Inflammatory macrophage treated with lipopolysaccharide for 4 hours (primary cell): ENCODE measurements at regions not wholly inside any gene's neighbourhood (a gene's known extent, or its start where the extent isn't known, plus 50 kb on each side); places are given as distances from the start of the nearest gene placed in this dataset.
"Not testable (repeated sequence)": the region's sequence is repeated elsewhere in the genome, so short reads cannot be mapped to it uniquely, and the experiment has no call there.

Source experiments
- DNase-seq: peaks from one replicate; pipeline ENCODE4 v3.0.0-alpha.2; 2020

DNA sequence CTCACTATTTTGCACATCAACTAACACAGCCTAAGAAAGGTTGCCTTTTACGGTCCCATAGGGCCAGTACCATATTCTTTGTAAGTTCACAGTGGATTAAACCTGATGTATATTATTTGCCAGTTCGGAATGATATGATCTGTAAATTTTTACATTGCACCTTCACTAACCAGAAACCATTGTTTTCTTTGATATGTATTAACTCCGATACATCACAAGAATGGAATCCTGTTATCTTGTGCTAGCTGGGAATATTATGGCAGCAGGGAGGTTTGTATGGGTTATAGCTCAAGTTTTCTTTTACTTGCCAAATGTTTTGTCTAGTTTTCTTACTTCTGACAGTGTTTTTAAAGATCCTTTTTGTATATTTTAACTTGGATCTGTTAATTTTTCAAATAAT is 51.4 kb upstream of the S1PR1 start:
- DNase-seq, result no peak

DNA sequence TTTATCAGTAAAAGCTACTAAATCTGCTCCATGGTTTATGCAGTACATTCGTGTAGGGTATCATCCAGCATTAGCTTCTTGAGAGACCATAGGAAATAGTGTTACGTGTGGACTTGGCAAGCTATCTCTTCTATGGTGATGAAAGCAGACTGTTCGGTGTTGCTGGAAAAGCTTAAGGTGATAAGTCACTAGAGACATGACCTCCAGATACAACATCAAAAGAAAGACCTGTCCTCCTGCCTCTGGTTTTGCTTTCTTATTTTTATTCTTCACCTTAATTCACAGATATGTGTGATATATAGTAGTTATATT is 53.5 kb upstream of the S1PR1 start:
- DNase-seq, result no peak

DNA sequence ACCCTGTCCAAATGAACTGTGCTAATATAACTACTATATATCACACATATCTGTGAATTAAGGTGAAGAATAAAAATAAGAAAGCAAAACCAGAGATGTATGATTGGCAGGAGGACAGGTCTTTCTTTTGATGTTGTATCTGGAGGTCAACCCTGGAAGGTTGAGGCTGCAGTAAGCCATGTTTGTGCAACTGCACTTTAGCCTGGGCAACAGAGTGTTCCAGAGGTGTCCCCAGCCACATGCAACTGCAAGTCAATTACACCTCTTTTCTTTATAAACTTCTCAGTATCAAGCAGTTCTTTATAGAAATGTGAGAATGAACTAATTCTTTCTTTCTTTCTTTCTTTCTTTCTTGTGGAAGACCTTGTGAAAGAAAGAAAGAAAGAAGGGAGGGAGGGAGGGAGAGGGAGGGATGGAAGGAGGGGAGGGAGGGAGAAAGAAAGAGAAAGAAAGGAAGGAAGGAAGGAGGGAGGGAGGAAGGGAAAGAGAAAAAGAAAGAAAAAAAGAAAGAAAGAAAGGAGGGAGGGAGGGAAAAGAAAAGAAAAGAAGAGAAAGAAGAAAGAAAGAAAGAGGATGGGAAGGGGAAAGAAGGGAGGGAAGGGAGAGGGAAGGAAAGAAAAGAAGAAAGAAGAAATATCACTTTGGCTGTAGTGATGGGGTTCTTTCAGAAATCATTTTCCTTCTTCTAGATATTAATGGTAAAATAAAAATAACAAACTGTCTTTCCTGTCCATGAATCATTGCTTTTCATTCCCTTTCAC is 54.0 kb upstream of the S1PR1 start:
- no peak for DNase-seq

DNA sequence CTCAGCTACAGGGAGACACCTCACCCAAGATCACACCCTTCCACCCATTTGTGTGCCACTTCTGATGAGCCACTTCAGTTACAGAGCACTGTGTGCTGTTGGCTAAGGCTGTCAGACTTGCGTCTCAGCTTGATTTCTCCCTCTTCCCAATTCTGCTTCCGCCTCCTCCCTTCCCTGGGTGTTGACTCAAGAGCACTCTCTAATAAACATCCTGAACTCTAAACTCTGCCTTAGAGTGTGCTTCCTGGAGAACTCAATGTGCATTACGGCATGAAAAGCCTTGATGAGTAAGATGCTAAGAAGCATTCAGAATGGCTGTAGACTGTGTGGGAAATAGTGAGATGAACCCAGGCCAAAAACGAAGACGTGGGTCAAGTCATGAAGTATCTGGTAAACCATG is 54.9 kb upstream of the S1PR1 start:
- DNase-seq, result peak; percentile 70

DNA sequence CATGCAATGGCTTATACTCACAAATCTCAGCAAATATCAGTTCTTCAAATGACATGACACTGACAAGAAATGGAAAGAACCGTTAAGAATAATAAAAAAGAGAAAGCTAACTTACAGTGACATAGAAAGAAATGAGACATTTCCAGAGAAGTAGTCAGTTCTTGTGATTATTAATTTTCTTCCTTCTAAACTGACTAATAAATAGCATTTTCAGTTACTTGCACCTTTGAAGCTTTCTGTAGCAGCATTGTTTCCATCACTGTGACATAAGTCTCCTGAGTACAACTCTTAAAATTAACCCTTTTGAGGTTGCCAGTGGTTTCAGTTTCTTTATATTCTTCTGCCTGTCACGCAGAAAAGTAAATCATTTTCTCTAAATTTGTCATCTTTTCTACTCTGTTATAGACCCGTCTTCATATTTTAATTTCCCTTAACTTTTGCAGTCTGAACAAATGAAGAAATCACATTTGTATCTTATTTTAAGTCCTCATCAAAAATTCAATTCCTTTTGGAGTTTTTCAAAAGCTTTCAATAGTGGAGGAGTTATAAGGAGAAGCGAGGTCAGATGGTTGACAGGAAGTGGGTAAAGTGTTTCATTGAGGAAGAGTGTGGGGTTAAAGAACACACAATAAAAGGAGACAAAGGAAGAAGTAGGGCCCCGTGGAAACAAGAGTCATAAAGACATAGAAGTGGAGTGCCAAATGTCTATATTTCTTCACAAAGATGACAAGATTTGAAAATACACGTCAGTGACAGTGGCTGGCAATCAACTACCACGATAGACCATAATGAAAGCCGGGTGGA is 57.9 kb upstream of the S1PR1 start:
- peak; percentile 49 for DNase-seq

DNA sequence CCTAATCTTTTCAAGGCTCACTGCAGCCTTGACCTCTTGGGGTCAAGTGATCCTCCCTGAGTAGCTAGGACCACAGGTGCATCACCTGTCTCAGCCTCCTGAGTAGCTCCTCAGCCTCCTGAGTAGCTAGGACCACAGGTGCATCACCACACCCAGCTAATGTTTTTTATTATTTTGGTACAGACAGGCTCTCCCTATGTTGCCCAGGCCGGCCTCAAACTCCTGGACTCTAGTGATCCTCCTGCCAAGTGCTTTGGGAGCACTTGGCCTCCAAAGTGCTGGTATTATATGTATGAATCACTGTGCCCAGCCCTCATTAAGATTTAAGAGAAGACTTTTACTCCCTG is 58.5 kb upstream of the S1PR1 start:
- no peak for DNase-seq

DNA sequence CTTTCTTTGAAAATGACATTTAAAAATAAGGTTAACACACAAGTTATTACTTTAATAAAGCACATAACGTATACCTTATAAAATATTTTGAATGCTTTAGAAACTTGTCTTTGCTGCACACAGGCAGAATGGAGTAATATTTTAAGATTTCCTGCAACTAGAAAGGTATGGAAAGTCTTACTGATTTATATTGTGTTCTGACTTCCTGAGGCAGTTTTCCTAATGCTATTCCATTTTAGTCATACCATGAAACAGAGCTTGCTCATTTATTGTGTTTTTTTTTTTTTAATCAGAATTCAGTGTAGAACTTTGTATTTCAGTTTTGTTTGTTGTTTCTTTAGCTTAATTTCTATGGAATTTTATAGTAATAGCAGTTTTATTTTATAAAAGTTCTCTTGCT is 60.9 kb upstream of the S1PR1 start:
- no peak for DNase-seq

DNA sequence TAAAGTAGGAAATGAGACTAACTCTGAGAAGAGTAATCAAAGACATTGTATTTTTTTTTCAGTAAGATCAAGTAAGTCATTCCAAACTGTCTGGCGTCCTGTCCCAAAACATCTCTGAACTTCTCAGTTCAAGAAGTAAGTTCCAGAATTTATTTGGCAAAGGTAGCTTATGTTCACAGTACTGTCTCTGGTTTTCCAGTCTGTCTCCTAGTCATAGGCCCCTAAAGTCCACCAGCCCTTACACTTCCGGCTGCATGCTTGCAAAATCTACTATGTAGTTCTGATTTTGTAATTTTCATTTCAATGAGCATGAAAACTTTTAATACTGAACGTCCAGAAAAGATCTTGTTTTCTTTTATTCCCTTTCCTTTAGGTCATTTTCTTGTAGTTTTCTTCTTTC is 61.4 kb upstream of the S1PR1 start:
- DNase-seq, result no peak

DNA sequence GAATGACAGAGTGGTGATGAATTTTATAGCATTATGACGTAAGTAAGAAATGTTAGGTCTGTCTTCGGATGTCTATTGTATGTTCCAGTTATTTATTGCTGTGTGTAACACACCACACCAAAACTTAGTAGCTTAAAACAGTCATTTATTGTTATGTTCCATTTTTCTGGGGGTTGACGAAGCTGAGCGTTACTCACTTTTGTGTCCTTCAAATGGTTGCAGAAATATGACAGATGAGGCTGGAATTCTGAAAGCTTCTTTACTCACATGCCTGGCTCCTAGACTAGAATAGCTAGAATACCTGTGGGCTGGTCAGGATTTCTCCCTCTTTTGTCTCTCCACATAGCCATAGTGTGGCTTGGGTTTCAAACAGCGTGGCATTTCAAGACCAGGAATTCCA is 62.1 kb upstream of the S1PR1 start:
- no peak for DNase-seq

DNA sequence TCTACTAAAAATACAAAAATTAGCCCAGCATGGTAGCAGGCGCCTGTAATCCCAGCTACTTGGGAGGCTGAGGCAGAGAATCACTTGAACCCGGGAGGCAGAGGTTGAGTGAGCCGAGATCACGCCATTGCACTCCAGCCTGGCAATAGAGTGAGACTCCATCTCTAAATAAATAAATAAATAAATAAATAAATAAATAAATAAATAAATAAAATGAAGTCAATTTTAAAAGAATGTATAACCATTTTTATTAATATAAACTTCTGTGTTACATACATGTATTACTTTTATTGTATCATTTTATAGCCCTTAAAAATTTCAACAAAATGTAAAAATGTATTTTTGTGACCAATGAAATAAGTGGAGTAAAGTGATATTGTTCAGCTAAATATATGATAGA is 62.5 kb upstream of the S1PR1 start:
- DNase-seq, result not testable (repeated sequence)

DNA sequence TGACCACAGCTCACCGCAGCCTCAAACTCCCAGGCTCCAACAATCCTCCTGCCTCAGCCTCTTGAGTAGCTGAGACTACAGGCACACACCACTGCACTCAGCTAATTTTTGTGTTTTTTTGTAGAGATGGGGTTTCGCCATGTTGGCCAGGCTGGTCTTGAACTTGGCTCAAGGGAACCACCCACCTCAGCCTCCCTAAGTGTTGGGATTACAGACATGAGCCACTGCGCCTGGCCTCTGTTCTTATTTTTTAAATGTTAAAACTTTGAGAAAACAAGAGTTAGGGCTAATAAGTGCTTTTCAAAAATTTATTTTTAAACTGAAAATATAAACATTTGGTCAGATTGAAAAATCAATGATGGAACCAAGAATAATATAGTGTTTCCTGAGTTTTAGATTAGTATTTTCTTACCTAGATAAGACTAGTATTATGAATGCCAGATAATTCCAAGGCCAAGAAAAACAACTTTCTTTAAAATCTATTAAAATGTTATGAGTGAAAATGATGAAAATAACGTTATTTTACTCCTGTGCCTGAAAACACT is 66.2 kb upstream of the S1PR1 start:
- no peak for DNase-seq

DNA sequence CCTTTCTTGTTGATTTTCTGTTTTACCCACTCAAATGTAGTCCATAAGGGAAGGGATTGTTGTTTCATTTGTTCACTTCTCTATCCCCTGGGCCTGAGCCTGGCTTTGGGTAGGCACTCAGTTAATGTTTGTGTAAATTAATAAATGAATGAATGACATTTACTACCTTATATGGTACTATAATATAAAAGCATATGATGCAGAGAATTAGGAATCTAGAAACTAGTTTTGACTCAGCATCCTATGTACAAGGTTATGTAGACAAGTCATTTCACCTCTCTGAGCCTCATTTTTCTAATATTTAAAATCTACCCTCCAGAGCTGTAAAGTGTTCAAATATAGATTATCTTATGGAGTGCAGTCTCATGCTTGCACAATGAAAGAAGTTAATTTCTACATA is 68.9 kb upstream of the S1PR1 start:
- DNase-seq, result no peak

DNA sequence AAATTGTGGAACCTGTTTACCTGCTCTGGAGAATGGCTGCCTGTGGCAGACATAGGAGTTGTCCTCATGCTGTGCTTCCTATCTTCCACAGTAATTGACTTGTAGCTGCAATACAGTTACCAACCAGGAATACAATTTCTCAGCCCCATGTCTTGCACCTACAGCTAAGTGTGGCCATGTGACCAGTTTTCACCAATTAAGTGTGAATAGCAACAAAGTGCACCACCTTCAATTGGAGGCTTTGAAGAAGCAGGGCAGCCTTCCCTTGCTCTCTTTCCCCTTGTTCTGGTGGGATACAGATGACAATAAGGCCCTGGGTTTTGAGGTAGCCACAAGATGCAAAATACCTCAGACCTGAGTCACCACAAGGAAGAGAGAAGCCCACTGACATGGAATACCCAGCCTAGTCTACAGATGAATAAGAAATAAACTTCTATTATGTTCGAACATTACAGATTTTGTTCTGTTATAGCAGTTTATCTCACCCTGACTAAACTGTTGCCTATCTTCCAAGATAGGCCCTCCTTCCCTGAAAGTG is 70.2 kb upstream of the S1PR1 start:
- DNase-seq, result no peak

DNA sequence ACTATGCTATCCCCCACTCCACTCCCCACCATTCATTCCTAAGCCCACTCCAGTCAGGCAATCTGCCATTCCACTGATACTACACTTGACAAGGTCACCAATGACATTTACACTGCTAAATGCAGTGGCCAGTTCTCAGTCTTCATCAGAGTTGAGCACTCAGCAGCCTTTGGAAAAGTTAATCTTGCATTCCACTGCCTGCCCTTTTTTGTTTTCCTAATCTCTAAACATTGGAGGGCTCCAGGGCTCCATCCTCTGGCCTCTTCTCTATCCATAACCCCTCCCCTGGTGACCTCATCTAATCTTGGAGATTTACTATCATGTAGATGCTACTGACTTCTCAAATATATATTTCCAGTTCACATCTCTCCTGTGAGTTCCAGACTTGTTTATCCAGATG is 70.9 kb upstream of the S1PR1 start:
- no peak for DNase-seq

DNA sequence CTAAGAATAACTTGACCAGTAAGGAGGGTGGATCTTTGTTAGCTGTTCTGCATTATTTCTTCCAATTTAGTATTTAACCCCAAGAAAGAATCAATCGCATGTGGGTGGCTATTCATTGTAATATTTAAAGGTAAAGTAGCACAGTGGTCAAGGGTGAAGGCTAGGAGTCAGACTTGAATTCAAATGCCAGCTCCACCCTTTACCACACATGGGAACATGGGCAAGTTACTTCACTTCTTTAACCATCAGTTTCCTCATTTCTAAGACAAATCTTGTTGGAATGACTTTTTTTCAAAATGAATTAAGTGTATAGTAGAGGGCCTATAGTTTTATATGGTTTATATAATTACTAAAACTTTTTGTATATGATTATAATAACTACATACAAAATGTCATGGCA is 71.3 kb upstream of the S1PR1 start:
- peak; percentile 47 for DNase-seq

DNA sequence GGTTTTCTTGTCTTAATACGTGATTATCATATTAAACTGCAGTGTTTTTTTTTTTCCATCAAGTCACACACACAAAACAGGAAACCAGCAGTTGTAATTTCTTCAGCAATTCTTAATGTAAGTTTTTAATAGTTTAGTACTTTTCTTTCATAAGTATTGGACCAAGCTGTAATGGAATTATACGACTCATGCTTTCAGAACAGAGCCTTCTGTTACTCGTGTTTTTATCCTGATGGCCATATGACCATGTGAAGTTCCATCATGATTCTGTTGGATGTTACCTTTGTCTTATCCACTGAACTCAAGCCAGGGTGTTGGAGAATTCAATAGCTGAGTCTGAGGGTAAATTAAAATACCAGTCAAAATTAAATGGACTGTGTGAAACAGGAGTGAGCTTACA is 72.0 kb upstream of the S1PR1 start:
- peak; percentile 4 for DNase-seq

DNA sequence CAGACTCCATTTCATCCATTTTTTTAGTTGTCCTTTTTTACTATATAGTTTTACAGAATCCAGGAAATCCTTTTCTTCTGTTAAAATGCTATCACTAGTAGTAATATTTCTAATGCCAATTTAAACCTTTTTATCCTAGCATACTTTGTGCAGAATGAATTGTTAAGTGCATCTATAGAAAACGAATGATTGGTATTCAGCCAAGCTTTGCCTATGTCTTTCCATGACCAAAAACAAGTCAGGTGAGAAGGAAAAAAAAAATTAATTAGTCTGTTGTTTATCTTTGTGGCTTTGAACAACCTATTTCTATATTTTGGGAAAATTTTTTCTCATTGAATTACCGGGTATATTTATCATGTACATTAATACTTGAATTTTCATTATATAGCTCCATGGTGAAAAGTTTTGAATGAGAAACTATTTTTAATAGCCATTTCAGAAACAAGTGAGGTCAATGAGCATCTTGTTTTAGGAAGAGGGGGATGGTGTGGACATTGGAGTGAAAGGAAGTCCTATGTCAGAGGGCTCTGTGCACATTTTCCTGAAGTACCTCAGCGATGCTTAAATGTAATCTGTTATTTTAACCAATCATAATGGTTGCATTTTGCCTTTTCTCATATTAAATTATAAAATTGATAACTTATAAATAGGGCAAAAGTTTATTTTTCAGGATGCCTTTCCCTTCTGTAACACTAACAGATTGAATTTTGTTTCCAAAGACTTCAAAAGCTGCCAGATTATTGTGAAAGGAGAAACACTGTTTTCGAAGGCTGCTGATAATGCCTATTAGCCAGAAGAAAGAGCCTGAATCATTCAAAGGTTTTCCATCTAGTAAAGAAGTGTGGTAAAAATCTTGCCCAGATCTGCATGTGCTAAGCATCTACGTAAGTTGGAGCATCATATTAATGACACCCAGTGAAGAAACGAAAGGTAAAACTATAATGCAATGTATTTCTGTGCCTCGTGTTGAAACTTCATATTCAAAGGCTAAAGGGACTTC is 73.8 kb upstream of the S1PR1 start:
- no peak for DNase-seq

DNA sequence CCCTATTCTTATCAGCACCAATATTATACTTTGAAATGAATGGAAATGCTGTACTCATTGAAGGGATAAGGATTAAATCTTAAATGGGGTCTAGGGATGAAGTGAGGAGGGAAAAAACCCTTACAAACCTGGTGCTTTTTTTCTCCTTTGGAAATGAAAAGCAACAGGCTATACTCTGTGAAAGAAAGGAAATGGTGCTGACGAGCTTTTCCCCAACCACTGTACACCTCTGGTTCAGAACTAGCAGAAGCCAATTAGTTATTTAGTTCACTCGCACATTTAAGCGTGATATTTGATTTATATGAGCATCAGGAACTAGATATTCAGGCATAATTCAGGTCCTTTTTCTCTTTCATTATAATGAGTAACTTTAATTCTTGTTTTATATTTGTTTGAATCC is 74.5 kb upstream of the S1PR1 start:
- no peak for DNase-seq

DNA sequence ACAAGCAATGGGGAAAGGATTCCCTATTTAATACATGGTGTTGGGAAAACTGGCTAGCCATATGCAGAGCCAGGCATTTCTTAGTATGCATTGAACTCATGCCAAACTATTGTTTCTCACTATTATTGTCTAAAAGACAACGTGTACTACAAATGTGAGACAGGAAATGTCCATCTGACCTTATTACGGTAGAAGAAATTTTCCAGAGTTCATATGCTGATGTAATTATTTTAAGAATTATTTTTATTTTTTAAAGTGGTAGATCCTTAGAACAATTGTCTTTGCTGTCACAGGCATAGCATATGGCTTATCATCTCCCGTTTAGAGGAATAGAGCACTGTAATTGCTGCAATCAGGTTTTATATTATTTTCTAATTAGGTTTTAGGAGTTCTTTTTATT is 75.2 kb upstream of the S1PR1 start:
- DNase-seq, result no peak

DNA sequence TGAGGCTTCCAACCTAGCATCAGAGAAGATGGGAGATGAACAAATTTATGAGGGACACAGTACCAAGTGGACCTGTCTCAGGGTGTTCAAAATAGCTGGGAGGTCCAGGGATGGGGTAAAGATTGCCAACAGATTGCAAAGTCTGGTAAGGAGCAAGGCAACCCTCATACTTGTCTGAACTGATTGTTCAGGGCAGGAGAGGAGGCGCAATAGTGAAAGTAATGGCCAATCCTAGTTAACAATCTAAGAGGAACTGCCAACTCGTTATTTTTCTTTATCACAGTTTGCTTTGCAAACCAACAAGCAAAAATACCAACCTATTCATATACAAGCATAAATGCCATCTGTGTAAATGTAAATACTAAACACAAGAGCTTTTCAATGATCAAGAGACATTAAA is 78.4 kb upstream of the S1PR1 start:
- DNase-seq, result no peak

DNA sequence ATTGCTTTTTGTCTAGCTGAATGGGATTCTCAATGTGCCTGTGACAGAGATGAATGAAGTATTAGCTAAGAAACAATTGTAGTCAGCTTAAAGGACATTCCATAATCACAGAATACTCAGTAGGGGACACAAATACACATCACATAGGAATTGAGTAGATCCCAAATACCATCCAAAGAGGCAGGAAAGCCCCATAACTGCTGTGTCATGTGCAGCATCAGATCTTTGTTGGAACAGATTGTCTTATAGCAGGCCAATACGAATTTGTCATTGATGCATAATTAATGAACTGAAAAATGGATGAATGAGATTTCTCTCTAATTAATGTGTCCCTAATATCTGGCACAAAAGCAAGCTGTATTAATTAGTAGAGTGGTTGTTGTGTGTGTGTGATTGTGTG is 82.3 kb upstream of the S1PR1 start:
- DNase-seq, result no peak

DNA sequence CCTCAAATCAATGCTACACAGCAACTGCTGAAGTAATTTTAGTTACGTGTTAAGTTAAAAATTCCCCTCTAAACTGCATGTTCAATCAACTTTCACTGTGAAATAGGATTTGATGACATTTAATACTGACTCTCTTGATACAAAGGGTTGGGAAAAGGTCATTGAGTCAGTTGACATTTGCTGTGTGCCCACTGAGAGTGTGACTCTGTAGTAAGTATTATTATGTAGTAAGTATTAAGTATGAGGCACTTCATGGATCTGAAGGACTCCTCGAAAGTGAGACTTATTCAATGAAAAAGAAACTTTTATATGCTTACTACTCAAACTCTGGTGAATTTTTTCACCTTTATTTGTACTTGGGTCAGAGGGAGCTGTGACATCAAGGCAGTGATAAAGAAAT is 83.1 kb upstream of the S1PR1 start:
- DNase-seq, result no peak

DNA sequence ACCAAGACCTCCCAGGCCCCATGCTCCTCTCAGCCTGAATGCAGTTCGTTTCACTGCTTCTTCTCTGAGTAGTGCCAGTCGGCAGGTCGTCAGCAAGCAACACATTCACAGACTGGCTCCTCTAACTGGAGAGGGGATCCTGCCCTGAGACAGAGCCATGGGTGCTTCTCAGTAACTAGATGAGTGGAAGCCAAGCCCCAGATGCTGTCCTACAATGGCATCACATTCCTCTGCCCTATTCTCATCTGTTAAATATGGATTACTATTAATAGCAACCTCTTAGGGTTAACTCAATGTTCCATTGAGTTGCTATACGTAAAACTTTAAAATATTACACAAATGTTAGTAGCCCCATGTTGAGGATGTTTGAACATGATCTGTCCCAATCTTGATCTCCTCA is 84.2 kb upstream of the S1PR1 start:
- DNase-seq, result no peak
